HFFc6 (cell line): ENCODE measurements at regions not wholly inside any gene's neighbourhood (a gene's known extent, or its start where the extent isn't known, plus 50 kb on each side); places are given as distances from the start of the nearest gene placed in this dataset.
"Not testable (repeated sequence)": the region's sequence is repeated elsewhere in the genome, so short reads cannot be mapped to it uniquely, and the experiment has no call there.

Source experiments
- DNase-seq: peaks from one replicate; pipeline ENCODE4 v3.0.0-alpha.2; 2018
- H3K27ac Mint-ChIP-seq: 2 replicates; pipeline ENCODE4 v1.8.0; 2020; ENCODE audit warnings: mild to moderate bottlenecking, mixed read lengths
- H3K27me3 Mint-ChIP-seq: 2 replicates; pipeline ENCODE4 v1.8.0; 2021; ENCODE audit warnings: mild to moderate bottlenecking, moderate library complexity, mixed read lengths; ENCODE audit not compliant: insufficient read depth
- H3K36me3 Mint-ChIP-seq: 2 replicates; pipeline ENCODE4 v1.8.0; 2021; ENCODE audit warnings: low read depth, mixed read lengths
- H3K4me1 Mint-ChIP-seq: 2 replicates; pipeline ENCODE4 v1.8.0; 2020; ENCODE audit warnings: low read depth, mixed read lengths
- H3K4me3 Mint-ChIP-seq: 2 replicates; pipeline ENCODE4 v1.8.0; 2020; ENCODE audit warnings: mild to moderate bottlenecking, moderate library complexity, mixed read lengths
- H3K9me3 Mint-ChIP-seq: 2 replicates; pipeline ENCODE4 v1.8.0; 2020; ENCODE audit warnings: mild to moderate bottlenecking, mixed read lengths
- TF ChIP-seq, protein P1 (sequence below): fragments of 200-600 bp; sonication (generic); IDR thresholded peaks from 2 replicates; pipeline ENCODE4 v1.5.0; 2021; ENCODE audit warnings: antibody characterized with exemption, mild to moderate bottlenecking

DNA sequence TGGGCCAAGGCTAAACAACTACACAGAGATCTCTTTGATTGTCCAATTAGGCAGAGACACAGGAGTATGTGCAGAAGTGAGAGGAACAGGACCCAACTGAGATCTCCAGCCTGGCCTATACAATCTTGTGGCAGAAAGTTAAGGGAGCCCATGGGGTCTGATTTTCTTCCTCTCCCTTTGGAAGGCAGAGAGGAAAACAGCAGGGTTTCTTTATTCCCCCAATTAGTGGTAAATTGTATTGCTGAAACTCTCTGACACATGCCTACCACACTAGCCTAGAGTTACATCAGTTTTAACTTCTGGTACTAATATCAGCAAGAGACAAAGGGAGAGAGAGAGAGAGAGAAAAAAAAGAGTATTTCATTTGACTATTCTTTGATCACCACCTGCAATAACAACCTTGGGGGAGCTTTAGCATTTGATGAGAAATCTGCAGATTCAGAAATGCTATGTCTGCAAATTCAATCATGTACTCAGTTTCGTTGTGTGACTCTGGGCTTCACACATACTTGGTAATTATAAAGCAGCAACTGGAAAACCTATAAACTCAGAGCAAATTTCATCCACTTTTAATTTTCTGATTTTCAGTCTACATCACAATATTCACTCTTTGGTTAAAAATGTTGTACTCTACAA, 260.3 kb upstream of the SPTLC3 start:
- TF ChIP-seq, protein P1, sequence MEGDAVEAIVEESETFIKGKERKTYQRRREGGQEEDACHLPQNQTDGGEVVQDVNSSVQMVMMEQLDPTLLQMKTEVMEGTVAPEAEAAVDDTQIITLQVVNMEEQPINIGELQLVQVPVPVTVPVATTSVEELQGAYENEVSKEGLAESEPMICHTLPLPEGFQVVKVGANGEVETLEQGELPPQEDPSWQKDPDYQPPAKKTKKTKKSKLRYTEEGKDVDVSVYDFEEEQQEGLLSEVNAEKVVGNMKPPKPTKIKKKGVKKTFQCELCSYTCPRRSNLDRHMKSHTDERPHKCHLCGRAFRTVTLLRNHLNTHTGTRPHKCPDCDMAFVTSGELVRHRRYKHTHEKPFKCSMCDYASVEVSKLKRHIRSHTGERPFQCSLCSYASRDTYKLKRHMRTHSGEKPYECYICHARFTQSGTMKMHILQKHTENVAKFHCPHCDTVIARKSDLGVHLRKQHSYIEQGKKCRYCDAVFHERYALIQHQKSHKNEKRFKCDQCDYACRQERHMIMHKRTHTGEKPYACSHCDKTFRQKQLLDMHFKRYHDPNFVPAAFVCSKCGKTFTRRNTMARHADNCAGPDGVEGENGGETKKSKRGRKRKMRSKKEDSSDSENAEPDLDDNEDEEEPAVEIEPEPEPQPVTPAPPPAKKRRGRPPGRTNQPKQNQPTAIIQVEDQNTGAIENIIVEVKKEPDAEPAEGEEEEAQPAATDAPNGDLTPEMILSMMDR = no peak
- no peaks in the 10 kb centered on the region for H3K36me3 Mint-ChIP-seq
- H3K9me3 Mint-ChIP-seq = peaks cover 38% of the 10 kb centered on the region
- no peak for DNase-seq
- H3K4me3 Mint-ChIP-seq = no peak overlapping the region
- peaks cover 2% of the 10 kb centered on the region; the same call in 1 of the 2 replicates for H3K27me3 Mint-ChIP-seq
- no peaks in the 10 kb centered on the region for H3K4me1 Mint-ChIP-seq
- H3K27ac Mint-ChIP-seq = no peak overlapping the region

- H3K9me3 Mint-ChIP-seq = peaks cover 52% of the 10 kb centered on the region
- no peak overlapping the region for H3K4me3 Mint-ChIP-seq
- H3K27me3 Mint-ChIP-seq = peaks cover 2% of the 10 kb centered on the region; the same call in 1 of the 2 replicates
- no peak for DNase-seq
- TF ChIP-seq, protein P1 = no peak
- H3K4me1 Mint-ChIP-seq = no peaks in the 10 kb centered on the region
- no peak overlapping the region for H3K27ac Mint-ChIP-seq
- H3K36me3 Mint-ChIP-seq = no peaks in the 10 kb centered on the region
Observed at GRCh38 chr20:12750221-12750620, 258.6 kb upstream of the SPTLC3 start.

GRCh38 chr20:12752900-12753693, 255.7 kb upstream of the SPTLC3 start:
- H3K9me3 Mint-ChIP-seq = peaks cover 47% of the 10 kb centered on the region
- not testable (repeated sequence) for H3K4me1 Mint-ChIP-seq, DNase-seq, H3K27ac Mint-ChIP-seq, H3K36me3 Mint-ChIP-seq, H3K27me3 Mint-ChIP-seq, H3K4me3 Mint-ChIP-seq

GRCh38 chr20:12753742-12754141, 255.0 kb upstream of the SPTLC3 start:
- H3K27me3 Mint-ChIP-seq, DNase-seq, H3K4me3 Mint-ChIP-seq, H3K4me1 Mint-ChIP-seq, H3K36me3 Mint-ChIP-seq, H3K27ac Mint-ChIP-seq: not testable (repeated sequence)
- H3K9me3 Mint-ChIP-seq = peaks cover 47% of the 10 kb centered on the region

- H3K36me3 Mint-ChIP-seq, H3K27me3 Mint-ChIP-seq, H3K4me3 Mint-ChIP-seq, DNase-seq, H3K27ac Mint-ChIP-seq, H3K4me1 Mint-ChIP-seq: not testable (repeated sequence)
- H3K9me3 Mint-ChIP-seq = peaks cover 52% of the 10 kb centered on the region
Observed at GRCh38 chr20:12759493-12759892, 249.3 kb upstream of the SPTLC3 start.

DNA sequence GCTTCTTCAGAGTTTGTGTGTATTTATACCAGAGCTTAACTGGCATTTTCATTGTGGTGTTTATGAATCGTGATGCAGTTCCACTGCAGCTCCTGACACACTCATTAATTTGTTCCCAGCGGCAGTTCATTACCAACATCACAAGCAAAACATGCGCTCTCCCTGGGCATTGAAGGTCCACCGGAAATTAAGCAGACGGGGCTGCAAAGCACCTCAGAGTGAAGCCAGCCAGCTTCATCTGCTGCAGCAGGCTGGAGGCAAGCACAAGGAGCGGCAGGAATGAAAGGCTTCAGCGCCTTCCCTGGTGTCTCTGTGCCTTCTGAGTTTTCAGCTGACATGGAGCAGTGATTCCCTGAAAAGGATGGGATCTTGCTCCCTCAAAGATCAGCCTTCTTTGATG, 246.0 kb upstream of the SPTLC3 start:
- Mint-ChIP-seq H3K27me3 (peaks cover 3% of the 10 kb centered on the region; the same call in 1 of the 2 replicates), H3K36me3 (no peaks in the 10 kb centered on the region), H3K4me1 (no peaks in the 10 kb centered on the region), H3K9me3 (peaks cover 55% of the 10 kb centered on the region), H3K4me3 (no peak overlapping the region), H3K27ac (no peak overlapping the region)
- TF ChIP-seq, protein P1 = no peak
- no peak for DNase-seq

- DNase-seq = no peak
- no peak overlapping the region for H3K4me3 Mint-ChIP-seq
- TF ChIP-seq, protein P1 = no peak
- H3K27me3 Mint-ChIP-seq = peaks cover 3% of the 10 kb centered on the region; the same call in 1 of the 2 replicates
- H3K36me3 Mint-ChIP-seq = no peaks in the 10 kb centered on the region
- H3K4me1 Mint-ChIP-seq = no peaks in the 10 kb centered on the region
- no peak overlapping the region for H3K27ac Mint-ChIP-seq
- peaks cover 50% of the 10 kb centered on the region for H3K9me3 Mint-ChIP-seq
Observed at GRCh38 chr20:12763406-12763805, 245.4 kb upstream of the SPTLC3 start.
